ENCODE measurements at regions not wholly inside any gene's neighbourhood (a gene's known extent, or its start where the extent isn't known, plus 50 kb on each side); places are given as distances from the start of the nearest gene placed in this dataset.

GRCh38 chr4:57282933-57283310 lies 172.7 kb upstream of the IGFBP7 start:
- DNase-seq (ENCODE audit: low read depth in 2 of 2, low spot score in 1 of 2): no peak

- DNase-seq (ENCODE audit: low read depth in 2 of 2, low spot score in 1 of 2): no peak
Measured at GRCh38 chr4:57280481-57280880, 170.3 kb upstream of the IGFBP7 start.

- DNase-seq (ENCODE audit: low read depth in 2 of 2, low spot score in 1 of 2): no peak
Measured at GRCh38 chr4:57278780-57279179, 168.6 kb upstream of the IGFBP7 start.

- no peak for DNase-seq (ENCODE audit: low read depth in 2 of 2, low spot score in 1 of 2)
Measured at GRCh38 chr4:57274082-57274481, 163.9 kb upstream of the IGFBP7 start.

- DNase-seq (ENCODE audit: low read depth in 2 of 2, low spot score in 1 of 2): no peak
Measured at GRCh38 chr4:57270346-57270745, 160.2 kb upstream of the IGFBP7 start.

- no peak for DNase-seq (ENCODE audit: low read depth in 2 of 2, low spot score in 1 of 2)
Measured at GRCh38 chr4:57265831-57266582, 155.8 kb upstream of the IGFBP7 start.

GRCh38 chr4:57254754-57255153 lies 144.6 kb upstream of the IGFBP7 start:
- DNase-seq (ENCODE audit: low read depth in 2 of 2, low spot score in 1 of 2): no peak

- DNase-seq (ENCODE audit: low read depth in 2 of 2, low spot score in 1 of 2): no peak
Measured at GRCh38 chr4:57249083-57249482, 138.9 kb upstream of the IGFBP7 start.

- DNase-seq (ENCODE audit: low read depth in 2 of 2, low spot score in 1 of 2): no peak
Measured at GRCh38 chr4:57243076-57243475, 132.9 kb upstream of the IGFBP7 start.

- DNase-seq (ENCODE audit: low read depth in 2 of 2, low spot score in 1 of 2): no peak
Measured at GRCh38 chr4:57234252-57234775, 124.1 kb upstream of the IGFBP7 start.

GRCh38 chr4:57233386-57233785 lies 123.2 kb upstream of the IGFBP7 start:
- no peak for DNase-seq (ENCODE audit: low read depth in 2 of 2, low spot score in 1 of 2)

GRCh38 chr4:57231781-57232180 lies 121.6 kb upstream of the IGFBP7 start:
- DNase-seq (ENCODE audit: low read depth in 2 of 2, low spot score in 1 of 2): no peak

GRCh38 chr4:57220734-57221133 lies 110.5 kb upstream of the IGFBP7 start:
- no peak for DNase-seq (ENCODE audit: low read depth in 2 of 2, low spot score in 1 of 2)

GRCh38 chr4:57220172-57220571 lies 110.0 kb upstream of the IGFBP7 start:
- DNase-seq (ENCODE audit: low read depth in 2 of 2, low spot score in 1 of 2): no peak

- no peak for DNase-seq (ENCODE audit: low read depth in 2 of 2, low spot score in 1 of 2)
Measured at GRCh38 chr4:57219431-57219830, 109.2 kb upstream of the IGFBP7 start.

GRCh38 chr4:57214654-57215411 lies 104.6 kb upstream of the IGFBP7 start:
- DNase-seq (ENCODE audit: low read depth in 2 of 2, low spot score in 1 of 2): no peak

GRCh38 chr4:57211131-57211530 lies 100.9 kb upstream of the IGFBP7 start:
- no peak for DNase-seq (ENCODE audit: low read depth in 2 of 2, low spot score in 1 of 2)

GRCh38 chr4:57206172-57206571 lies 96.0 kb upstream of the IGFBP7 start:
- DNase-seq (ENCODE audit: low read depth in 2 of 2, low spot score in 1 of 2): no peak

GRCh38 chr4:57205580-57205979 lies 95.4 kb upstream of the IGFBP7 start:
- DNase-seq (ENCODE audit: low read depth in 2 of 2, low spot score in 1 of 2): no peak

- DNase-seq (ENCODE audit: low read depth in 2 of 2, low spot score in 1 of 2): no peak
Measured at GRCh38 chr4:57200799-57201327, 90.7 kb upstream of the IGFBP7 start.

- DNase-seq (ENCODE audit: low read depth in 2 of 2, low spot score in 1 of 2): no peak
Measured at GRCh38 chr4:57199267-57199666, 89.1 kb upstream of the IGFBP7 start.

- DNase-seq (ENCODE audit: low read depth in 2 of 2, low spot score in 1 of 2): no peak
Measured at GRCh38 chr4:57195622-57196021, 85.4 kb upstream of the IGFBP7 start.
